ENCODE measurements at regions not wholly inside any gene's neighbourhood (a gene's known extent, or its start where the extent isn't known, plus 50 kb on each side); places are given as distances from the start of the nearest gene placed in this dataset.

DNA sequence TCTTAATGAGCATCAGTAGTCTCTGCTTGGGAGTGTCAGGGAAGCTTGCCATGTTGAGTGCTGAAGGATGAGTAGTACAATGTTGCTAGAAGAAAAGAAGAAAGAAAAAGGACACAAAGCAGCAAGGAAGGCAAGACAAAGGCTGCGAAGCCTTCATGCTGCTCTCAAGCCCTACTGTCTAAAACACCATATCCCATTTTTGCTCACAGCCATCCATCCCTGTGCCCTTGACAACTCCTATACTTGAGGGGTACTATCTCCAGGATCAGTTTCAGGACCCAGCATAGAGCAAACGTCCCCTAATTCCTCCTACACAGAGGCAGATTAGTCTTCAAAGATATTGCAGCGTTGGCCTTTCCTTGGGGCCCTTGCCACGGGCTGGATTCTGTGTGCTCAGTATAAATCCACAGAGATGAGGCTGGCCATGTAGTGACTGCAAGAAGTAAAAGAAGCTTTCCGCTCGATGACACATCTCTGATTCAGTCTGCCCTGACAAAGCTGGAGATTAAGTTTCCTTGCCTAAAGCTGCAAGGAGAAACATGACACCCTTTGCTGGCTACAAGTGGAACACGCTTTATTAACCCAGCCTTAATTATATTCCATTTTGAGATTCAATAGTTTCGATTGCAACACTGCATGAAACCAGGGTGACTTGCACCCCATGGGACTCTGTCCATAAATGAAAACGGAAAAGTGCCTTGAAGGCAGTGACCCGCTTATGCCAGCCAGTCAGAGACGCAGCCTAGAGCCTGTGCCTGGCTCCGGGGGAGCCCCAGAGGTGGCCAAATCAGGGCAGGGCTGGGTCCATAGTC, 304.6 kb downstream of the ACTL7B start:
- DNase-seq (ENCODE audit: low read depth): peak; percentile 96

DNA sequence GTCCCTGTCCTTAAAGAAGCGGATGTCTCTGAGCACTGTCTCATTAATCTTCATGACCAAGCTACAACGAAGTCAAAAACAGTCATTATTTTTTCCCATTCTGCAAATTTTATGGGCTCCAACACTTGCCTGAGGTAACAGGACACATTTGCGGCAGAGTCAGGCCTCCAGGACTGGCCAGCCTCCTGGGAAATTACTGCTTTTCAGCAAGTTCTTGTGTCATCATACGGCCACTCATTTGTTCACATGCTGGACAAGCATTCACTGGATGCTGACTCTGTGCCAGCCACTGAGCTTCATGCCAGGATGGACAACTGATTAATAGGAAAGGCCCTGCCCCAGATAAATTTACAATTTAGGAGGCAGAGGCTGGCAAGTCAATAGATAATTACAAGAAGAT, 305.7 kb downstream of the ACTL7B start:
- DNase-seq (ENCODE audit: low read depth): peak; percentile 83

DNA sequence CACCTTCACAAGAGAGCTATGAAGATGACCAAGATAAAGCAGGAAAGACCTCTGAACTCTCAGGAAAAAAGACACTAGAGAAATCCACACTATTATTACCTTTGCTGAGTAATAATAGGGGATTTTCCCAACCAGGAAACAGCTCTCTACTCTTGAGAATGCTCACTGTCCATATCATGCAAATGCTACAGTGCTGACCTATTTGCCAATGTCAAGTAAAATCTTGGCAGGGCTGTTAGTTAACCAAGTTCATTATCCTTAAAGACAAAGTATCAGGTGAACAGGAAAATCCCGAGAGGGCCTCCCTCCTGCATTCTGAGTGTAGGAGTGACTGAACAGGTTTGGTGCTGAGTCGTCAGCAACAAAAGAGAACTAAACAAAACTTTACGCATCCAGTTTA, 306.6 kb downstream of the ACTL7B start:
- peak; percentile 28 for DNase-seq (ENCODE audit: low read depth)

DNA sequence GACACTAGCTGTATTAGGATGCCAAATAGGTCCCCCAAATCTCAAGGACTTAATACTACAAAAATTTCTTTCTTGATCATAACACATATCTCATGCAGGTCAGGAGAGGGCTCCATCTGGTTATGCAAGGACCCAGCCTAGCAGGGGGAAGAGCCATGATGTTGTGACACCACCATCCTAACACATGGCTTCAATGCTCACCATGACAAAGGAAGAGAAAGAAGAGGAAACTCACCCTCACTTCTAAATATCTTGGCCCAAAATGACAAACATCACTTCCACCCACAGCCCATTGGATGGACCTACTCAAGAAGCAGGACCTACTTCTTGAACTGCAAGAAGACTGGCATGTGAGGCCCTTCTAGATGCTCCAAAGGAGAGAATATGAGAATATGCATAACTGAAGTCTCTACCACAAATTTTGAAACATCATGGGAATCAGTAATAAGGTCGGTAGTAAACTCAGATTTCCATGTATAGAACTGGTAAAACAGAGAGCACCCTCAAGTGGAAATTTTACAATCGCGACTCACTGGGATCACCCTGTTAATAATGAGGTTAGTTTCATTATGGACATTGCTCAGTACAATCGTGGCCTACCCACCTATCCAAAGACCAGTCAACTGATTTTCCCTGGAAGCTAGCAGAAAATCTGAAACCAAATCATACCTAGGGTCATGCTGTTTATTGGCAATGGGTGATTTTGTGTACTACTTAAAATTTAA, 308.2 kb downstream of the ACTL7B start:
- DNase-seq (ENCODE audit: low read depth): no peak

DNA sequence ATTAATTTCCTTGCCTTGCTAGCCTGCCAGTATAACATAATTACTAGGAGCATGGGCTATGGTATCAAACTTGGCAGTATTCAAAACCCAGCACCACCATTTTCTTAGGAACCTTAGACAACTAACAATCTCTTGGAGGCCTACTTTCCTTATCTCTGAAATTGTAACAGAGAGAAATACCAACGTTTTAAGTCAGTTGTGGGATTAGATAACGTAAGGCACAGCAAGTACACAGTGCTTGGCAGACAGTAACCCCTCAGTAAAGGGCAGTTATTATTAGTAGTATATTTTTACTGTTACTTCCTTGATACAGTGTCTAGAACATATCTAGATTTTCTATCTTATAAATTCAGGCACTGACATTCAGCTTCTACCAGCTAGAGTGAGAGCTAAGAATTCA, 309.6 kb downstream of the ACTL7B start:
- DNase-seq (ENCODE audit: low read depth): no peak

DNA sequence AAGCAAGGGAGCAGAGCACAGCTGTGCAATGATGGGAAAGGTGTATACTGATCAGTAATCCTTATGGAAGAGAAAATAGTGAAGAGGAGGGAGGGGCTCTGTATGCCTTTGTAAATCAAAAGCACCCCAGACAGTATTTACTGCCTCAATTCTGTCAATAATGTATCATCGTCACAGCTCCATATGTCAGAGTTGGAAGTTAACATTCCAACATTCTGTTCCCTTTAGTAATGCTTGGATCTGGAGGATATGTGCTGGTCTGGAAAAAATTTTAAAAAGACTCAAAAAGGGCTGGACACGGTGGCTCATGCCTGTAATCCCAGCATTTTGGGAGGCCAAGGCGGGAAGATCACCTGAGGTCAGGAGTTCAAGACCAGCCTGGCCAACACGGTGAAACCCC, 310.4 kb downstream of the ACTL7B start:
- no peak for DNase-seq (ENCODE audit: low read depth)

DNA sequence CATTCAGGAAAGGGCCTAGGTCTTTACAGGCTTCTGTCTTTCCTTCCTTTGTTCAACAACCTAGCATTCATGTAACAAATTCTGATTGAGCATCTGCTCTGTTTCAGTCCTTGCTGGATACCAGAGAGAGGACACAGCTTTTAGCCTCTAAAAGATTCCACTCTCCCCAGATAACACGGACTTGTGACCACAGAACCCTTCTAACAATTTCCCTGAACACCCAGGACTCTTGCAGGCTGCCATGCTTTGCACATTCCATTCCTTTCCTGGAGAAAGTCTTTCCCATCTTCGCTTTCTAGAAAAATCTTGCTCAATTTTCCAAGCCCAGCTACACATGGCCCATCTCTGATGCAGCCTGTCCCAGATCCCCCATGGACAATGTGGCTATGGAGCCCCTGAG, 310.9 kb downstream of the ACTL7B start:
- no peak for DNase-seq (ENCODE audit: low read depth)

DNA sequence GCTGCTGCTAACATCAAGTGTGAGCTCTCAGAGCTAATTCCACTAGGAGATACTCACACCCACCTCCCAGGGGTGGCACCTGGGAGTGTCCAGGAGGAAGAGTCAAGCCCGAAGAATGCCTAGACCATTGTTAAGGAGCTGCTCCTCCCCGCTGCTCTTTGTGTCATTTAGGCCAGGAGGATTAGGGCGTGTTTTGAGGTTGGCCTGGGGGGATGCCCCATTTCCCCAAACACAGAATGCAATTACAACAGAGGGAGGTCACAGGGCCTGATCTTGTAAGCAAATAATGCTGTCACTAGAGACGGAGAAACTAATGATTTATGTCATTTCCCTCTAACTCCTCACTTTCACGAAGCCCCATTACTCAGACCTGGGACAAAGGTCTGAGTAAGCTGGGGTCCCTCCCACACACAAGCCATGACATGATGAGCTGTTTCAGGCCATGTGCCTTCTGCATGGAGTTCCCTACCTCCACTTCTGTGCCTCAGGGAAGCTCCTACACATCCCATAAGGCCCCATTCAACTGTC, 312.5 kb downstream of the ACTL7B start:
- peak; percentile 83 for DNase-seq (ENCODE audit: low read depth)

DNA sequence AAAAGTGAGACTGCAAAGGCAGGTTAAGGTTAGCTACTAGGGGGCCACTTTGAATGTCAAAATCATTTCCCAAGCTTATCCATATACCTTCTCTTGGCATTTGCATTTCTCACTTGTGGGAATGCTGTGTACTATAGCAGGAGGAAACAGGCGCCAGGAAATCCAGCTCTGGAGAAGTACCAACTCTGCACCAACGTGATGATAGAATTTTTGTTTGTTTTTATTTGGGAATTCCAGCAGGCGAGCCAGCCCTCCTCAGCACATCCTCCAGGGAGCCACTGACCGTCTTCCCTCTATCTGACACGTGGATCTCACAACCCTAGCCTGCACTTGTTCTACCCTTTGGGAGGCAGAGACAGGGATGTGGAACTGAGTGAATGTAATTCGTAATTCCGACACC, 318.0 kb downstream of the ACTL7B start:
- no peak for DNase-seq (ENCODE audit: low read depth)

DNA sequence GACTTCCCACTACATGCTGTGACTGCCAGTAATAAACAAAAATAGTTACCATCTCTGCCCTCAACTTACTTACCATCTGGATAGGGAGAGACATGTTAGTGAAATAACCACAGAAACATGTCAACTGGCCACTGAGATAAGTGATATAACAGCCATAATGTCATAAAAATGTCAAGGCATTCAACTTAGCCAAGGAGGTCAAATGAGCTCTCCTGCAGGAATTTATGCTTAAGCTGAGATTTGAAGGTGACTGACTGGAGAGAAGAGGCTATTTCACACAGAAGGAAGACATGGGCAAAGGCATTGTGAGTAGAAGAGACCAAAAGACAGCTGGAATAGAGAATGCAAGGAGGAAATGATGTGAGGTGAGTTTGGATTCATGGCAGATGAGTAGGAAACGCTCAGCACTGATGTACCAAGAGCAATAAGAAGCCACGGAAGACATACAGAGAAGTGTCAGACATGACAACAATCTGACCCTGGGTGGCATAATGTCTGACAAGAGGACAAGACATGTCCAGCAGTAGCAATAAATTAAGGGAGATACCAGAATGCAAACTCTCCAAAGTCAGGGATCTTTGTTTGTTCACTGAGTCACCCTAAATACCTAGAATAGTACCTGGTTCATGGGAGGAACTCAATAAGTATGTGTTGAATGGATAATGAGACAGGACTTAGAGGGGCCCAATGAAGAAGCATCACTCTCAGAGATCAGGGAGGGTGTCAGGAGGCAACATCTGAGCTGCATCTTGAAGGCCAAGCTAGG, 318.8 kb downstream of the ACTL7B start:
- peak; percentile 30 for DNase-seq (ENCODE audit: low read depth)

DNA sequence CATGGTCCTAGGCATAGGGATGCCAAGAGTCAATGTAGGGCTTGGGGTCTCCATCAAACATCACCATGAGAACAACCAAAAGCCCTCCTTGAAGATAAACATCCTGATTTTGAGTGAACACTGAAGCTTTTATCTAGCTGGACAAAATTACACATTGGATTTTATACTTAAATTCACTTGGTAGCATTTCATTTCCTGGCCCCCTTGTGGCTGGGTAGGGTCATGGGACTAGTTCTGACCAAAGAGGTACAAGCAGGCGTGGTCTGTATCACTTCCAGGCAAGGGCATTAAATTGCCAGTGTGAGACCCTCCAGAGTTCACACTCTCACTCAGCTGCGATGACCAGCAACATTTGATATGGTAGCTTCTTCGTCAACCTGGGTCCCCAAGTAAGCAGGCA, 320.3 kb downstream of the ACTL7B start:
- peak; percentile 55 for DNase-seq (ENCODE audit: low read depth)

DNA sequence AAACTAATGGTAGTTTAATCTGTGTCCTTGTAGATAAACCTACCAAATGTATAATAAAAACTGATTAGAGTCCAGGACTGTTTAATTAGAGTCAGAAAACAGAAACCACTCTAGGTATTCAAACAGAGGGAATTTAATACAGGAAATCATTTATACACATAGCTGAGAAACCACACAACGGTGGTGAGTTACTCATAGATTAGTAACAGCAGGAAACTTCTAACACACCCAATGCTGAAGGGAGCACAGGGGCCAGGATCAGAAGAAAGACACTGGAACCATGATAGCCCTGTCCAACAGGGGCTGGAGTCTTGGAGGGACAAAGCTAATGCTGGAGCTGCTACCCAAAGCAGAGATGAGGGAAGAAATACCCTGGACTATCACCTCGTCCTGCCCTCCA, 321.0 kb downstream of the ACTL7B start:
- DNase-seq (ENCODE audit: low read depth): peak; percentile 94

DNA sequence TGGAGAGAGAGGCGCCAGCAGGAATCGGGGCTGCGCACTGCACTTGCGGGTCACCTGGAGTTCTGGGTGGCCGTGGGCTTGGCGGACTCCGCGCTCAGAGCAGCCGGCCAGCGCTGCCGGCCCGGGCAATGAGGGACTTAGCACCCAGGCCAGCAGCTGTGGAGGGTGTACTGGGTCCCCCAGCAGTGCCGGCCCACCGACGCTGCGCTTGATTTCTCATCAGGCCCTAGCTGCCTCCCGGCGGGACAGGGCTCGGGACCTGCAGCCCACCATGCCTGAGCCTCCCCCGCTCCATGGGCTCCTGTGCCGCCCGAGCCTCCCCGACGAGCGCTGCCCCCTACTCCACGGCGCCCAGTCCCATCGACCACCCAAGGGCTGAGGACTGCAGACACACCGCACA, 325.6 kb downstream of the ACTL7B start:
- DNase-seq (ENCODE audit: low read depth): no peak

DNA sequence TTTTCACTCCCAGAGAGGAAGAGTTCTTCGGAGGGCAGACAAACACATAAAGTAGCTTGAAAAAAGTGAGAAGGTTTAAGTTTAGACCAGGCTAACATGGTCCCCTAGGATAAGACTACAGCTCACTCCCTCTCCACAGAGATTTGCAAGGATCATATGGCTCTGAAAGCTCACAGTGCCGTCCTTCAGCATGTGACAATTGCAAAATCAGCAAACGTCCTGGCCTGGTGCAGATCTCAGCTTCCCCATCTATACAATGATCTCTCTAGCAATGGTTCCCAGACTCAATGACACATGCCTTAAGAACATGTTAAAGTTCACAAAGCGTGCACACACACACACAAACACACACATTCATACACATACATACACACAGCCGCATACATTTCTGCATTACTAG, 327.6 kb downstream of the ACTL7B start:
- no peak for DNase-seq (ENCODE audit: low read depth)

DNA sequence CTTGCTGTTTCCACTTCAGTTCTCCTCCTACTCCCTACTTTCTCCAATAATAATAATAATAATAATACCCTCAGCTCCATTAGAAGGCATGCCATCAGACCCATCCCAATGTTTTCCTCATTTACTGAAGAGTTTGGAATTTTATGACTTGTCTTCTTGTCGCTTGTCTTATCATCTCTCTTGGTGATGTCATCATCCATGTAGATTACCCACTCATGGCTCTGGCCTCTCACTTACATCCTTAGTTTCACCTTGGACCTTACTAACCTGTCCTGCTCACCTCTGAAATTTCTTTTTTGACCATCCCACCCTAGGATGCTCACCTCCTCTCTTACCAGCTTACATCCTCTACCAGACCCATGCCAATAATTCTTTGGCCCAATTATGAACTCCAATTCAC, 329.3 kb downstream of the ACTL7B start:
- no peak for DNase-seq (ENCODE audit: low read depth)

DNA sequence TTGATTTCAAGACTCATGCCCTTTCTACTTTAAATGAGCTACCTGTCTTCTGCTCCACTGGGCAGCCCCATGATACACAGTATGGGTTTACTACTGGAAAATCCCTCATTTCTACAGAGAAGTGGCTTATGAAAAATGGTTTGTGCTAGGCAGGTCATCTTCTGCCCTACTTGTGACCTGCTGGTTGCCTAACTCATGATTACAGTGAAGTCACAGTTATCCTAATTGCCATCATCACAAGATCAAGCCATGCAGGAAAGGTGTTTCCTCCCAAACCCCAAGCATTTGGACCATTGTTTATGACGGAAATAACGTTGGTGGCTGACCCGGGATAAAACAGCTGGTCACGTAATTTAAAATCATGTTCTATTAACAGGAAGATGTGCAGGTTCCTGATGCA, 330.6 kb downstream of the ACTL7B start:
- DNase-seq (ENCODE audit: low read depth): no peak

DNA sequence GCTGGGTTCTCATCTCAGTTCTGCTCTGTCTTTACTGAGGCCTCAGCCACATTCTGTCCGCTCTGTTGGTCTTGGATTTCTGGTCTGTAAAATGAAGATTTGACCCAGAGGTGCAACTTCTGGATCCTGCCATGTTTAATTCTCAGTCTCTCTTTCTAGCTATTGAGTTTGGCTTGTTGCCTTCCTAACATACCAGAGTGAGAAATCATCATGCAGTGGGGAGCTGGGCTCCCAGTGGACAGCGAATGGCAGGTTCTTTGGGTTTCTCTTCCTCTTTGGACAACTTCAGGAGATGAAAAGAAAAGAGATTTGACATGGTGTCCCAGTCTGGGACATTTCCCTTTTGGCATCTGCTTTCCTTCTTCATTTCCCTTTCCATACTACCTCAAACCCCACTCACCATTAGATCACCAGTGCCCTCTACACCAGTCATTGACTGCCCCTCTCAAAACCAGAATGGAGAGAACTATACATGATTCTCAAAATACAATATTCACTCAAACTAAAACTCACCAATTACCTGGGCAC, 334.7 kb downstream of the ACTL7B start:
- peak; percentile 80 for DNase-seq (ENCODE audit: low read depth)

DNA sequence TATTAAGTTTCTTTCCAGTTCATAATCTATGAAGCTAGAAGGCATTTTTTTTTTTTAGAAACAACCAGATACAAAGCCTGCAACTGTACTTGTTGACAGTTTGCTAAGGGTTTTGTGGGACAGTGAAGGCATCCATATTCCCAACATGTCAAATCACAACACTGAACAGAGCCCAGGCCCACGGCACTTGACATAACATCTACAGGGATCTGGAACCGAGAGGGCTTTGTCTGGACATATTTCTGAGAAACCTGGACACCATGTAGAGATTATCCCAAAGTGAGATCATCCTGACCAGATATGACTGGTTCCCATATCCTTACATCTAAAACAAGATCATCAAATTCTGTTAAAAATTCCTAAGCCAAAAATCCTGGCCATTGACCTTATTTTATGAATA, 336.3 kb downstream of the ACTL7B start:
- DNase-seq (ENCODE audit: low read depth): no peak

DNA sequence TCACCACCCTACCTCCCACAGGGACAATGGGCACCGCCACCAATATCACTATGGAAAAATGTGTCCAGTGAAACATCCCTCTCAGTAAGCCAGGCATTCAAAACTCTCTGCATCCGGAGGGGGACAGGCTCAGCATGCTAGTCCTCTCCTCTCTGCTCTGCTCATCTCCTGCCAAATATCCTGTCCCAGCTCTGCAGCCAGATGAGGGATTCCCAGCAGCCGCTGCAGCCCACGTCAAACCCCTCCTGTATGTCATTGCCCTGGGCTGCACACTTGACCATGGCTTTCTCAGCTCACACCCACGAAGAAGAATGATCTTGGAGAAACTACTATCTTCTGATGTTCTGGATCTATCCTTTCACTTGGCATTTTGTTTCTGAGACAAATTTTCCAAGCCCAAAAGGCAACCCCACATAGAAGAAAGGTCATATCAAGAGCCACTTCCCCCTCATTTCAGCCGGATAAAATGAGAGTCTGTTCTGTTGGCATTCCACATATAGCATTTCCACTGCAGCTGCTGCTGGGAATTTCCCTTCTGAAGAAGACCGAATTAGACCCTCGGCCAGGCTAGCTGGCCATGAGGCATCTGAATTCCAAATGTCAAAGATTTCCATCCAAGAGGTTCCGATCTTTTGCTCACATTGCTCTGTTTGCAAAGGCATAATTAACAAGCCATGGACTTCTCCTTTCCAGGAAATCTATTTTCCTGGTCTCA, 338.0 kb downstream of the ACTL7B start:
- peak; percentile 60 for DNase-seq (ENCODE audit: low read depth)

DNA sequence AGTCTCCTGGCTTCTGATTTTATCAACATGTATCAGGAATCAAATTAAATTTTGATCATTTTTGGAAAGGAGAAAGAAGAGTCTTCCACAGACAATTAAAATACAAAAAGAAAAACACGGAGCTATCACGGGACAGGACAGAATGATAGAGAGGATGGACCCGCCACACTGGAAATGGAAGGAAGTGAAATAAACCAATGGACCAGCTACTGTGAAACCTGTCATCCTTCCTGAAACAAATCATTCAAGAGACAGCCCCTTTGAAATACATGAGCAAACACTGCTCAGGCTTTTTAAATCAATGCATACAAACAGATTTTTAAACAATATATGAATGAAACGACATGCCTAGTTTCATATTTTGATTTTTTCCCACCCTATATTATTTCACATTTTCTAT, 339.4 kb downstream of the ACTL7B start:
- DNase-seq (ENCODE audit: low read depth): no peak

DNA sequence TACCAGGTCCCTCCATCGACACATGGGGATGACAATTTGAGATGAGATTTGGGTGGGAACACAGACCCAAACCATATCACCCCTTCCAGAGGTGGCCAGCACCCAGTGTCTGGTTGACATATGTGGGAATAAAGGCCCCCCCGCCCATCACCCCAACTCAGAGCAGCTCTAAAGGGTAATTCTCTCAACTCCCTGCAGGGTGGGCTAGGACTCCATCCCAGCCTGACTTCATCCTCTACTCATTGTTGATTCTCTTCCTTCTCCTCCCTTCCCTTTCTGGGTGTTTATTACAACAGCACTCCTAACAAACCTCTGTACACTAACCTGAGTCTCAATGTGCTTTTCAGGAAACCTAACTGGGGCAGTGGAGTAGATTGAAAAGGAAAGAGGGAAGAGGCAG, 339.9 kb downstream of the ACTL7B start:
- no peak for DNase-seq (ENCODE audit: low read depth)

Measured in RPMI7951 (cell line).